Activated CD4-positive, alpha-beta T cell treated with anti-CD3 and anti-CD28 coated beads, Interleukin-2, amount 50 U/mL, for 48 hours (primary cell): ENCODE measurements at regions not wholly inside any gene's neighbourhood (a gene's known extent, or its start where the extent isn't known, plus 50 kb on each side); places are given as distances from the start of the nearest gene placed in this dataset.
"Not testable (repeated sequence)": the region's sequence is repeated elsewhere in the genome, so short reads cannot be mapped to it uniquely, and the experiment has no call there.

Experiments used
- DNase-seq, 2 experiments: peaks; one replicate each; pipeline ENCODE4 v3.0.0-alpha.2; 2020

DNA sequence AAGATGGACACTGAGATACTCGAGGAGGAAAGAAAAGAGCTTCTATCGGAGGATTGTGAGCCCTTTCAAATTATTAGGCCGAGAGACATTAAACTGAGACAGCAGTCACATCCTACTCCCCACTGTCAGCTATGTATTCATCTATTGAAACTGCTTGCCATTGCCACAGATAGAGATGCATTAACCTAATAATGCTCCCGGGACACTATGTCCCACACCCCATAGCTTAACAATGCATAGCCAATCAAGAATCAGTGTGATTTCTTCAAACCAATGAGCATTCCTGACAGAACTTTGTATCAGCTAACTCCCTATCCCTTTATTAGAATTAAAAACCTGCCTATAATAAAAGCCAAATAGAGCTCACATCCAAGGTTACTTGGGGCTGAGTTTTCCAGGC lies 118.1 kb upstream of the NEIL3 start:
- no peak for DNase-seq

DNA sequence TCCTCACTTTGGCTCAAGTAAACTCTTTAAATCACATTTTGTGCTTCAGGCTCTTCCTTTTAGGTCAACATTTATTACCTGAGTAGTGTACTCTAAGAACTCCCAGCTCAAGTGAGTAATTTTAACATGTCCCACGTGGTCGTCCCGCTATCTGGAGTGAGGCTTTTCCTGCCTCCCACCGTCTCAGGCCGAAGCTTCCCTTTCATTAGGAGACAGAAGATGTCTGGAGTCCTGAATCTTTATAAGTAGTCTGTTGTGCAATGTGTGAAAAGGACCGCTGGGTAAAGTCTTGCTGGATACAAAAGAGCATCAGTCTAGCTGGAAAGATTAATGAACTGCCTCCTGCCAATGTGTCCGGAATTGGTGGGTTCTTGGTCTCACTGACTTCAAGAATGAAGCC lies 117.7 kb upstream of the NEIL3 start:
- DNase-seq = no peak

DNA sequence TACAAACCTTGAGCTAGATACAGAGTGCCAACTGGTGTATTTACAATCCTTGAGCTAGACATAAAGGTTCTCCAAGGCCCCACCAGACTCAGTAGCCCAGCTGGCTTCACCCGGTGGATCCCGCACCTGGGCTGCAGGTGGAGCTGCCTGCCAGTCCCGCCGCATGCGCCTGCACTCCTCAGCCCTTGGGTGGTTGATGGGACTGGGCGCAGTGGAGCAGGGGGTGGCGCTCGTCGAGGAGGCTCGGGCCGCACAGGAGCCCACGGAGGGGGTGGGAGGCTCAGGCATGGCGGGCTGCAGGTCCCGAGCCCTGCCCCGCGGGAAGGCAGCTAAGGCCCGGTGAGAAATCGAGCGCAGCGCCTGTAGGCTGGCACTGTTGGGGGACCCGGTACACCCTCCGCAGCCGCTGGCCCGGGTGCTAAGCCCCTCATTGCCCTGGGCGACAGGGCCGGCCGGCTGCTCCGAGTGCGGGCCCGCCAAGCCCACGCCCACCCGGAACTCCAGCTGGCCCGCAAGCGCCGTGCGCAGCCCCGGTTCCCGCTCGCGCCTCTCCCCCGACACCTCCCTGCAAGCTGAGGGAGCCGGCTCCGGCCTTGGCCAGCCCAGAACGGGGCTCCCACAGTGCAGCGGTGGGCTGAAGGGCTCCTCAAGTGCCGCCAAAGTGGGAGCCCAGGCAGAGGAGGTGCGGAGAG lies 116.5 kb upstream of the NEIL3 start:
- not testable (repeated sequence) for DNase-seq

DNA sequence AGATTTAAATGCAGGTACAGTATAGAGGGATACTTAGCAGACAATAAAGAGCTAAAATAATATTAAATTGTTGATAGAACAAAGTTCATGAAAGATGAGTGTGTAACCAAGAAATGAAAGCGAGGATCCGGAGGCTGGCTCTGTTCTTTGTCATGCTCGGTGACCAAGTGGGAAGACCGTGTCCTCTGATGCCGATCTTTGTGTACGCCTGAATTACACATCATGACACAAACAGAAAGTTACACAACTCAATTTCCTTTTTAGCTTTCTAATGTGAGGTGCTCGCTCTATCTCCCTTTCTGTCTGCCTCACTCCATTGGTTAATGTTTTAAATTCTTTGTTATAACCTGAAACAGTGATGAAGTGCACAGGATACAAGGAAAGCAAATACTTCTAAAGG lies 114.8 kb upstream of the NEIL3 start:
- no peak for DNase-seq

DNA sequence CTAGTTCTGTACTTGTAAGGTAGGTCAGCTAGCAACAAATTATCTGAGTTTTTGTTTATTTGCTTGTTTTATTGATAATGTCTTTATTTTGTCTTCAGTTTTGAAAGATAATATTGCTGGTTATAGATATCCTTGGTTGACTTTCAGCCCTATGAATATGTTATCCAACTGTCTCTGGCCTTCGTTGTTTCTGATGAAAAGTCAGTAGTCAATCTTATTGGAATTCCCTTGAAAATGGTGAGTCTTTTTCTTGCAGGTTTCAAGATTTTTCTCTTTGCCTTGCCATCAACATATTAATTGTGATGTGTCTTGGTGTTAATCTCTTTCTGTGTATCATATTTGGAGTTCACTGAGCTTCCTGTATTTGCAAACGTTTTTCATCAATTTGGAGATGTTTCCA lies 113.1 kb upstream of the NEIL3 start:
- DNase-seq = no peak

DNA sequence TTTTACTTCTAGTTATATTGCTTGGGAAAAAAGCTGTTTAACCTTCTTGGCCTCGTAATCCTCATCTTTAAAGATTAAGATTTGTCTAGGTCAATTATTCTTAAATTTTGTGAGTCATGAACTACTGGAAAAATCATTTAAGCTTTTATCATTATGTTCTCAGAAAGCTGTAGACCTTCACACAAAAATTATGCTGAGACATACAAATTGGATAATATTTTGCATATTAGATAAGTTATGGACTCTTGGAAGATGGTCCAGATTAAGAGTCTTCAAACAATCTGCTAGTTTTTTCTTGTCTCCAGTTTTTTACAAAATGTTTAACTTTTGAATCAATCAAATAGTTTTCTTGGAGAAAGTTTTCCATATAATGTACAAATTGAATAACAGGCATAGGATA lies 108.1 kb upstream of the NEIL3 start:
- no peak for DNase-seq

DNA sequence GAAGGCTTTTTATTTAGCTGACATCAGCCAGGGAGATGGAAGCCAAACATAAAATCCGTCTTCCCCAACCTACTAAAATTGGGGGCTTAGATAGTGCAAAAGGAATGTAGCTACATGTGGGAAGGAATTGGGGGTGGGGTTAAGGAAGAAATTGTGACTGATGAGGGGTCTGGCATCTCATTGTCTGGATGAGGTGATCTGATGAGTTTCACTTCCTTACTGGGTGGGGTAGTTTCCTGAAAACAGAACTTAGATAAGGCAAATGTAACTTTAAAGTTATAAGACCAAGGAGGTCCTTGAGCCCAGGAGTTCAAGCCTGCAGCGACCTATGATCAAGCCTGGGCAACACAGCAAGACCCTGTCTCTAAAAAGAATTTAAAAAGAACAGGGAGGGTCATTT lies 105.5 kb upstream of the NEIL3 start:
- no peak for DNase-seq

DNA sequence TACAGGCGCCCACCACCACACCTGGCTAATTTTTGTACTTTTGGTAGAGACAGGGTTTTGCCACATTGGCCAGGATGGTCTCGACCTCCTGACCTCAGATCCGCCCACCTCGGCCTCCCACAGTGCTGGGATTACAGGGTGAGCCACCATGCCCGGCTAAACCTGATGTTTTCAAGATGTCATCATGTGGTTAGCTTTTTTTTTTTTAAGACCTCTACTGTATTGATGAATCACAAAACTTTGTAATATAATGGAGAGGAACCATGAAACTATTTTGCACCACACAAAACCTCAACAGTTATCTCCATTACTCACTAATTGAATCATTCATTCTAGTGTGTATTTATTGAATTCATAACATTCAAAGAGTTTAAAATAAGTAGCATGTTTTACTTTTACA lies 94.7 kb upstream of the NEIL3 start:
- DNase-seq = peak; percentile 15 to 42

DNA sequence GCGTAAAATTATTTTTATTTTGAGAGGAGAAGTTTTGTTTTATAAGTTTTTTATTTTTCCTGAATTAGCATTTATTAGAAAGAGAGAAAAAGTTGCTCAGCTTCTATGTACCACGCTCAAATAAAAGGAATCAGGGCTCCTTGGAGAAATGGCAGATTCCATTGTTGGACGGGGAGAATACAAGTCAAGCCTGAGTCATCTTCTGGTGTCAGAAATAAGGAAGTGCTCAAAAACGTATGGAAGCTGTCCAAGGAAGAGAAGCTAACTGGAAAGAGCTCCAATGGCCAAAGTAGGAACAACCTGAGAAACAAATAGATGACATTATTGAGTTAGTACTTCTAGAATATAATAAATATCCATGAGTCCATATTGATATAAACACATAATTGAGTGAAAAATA lies 89.3 kb upstream of the NEIL3 start:
- no peak for DNase-seq

DNA sequence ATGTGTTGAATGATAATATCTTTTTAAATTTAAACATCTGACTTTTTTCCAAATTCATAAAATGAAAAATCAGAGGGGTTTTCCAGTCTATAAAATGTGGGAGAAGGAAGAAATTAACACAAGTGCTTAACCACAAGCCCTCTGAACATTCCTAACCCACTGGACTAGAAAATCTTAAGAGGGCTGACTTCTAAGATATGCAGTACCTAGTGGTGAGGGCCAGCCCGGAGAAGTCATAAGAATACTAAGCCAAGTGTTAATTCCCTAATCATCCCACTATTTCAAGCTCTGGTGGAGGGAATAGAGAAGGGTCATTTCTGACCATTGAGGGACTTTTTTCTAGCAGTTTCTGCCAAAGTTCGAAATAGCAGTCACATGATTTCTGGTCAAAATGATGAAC lies 86.9 kb upstream of the NEIL3 start:
- DNase-seq = no peak

DNA sequence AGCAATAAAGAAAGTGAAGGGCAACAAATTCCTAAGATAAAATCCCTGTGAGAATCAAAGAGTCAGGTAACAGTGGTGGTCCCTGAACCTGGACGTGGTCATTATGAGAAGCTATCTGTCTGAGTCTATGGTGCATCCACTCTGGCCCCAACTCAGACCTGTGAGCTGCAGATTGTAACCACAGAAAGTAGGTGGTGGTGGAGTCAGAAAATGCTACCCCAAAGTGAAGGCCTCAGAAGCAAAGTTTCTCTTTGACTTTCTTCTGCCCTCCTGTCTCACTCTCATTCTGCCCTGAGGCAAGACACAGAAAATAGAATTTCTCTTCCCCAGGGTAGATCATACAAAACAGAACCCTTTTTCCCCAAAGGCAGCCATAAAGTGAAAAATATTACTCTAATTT lies 84.1 kb upstream of the NEIL3 start:
- DNase-seq = no peak

DNA sequence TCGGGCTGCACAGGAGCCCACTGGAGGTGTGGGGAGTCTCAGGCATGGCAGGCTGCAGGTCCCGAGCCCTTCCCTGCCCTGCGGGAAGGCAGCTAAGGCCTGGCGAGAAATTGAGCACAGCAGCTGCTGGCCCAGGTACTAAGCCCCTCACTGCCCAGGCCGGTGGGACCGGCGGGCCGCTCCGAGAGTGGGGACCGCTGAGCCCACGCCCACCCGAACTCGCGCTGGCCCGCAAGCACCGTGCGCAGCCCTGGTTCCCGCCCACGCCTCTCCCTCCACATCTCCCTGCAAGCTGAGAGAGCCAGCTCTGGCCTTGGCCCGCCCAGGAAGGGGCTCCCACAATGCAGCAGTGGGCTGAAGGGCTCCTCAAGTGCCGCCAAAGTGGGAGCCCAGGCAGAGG lies 82.0 kb upstream of the NEIL3 start:
- DNase-seq = no peak

DNA sequence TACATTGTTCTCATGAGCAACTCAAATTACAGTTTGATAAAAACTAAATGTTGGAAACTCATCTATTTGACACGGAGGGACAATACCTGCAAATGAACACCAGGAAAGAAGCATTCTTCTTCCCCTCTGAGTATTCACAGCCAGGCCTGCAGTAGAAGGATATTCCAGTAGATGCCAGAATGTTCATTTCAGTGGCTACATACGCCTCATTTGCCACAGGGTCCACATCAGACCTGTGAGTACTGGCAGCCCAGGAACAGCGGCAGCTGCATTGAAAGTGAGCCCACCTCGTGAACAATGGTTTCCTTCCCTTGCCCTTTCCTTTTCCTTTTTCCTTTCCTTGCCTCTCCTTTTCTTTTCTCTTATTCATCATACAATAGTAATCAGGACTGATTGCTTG lies 81.1 kb upstream of the NEIL3 start:
- no peak for DNase-seq

DNA sequence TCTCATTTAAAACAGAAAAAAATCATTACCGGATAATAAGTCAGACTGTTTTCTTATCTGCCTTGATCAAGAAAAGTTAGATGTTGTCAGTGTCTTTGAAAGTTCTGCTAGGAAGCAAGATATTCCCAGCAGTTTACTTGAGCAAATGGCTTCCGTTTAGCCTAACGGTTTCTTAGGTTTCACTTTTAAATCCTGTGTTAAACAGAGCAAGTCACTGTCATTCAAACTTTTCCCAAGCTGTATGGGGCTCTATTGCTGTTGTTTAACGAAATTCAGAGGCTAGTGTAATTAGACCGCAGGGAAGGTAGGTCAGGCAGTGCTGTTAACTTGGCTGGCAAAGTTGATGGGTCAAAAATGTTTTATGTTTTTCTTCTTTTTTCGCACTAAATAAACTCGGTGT lies 80.3 kb upstream of the NEIL3 start:
- no peak for DNase-seq

DNA sequence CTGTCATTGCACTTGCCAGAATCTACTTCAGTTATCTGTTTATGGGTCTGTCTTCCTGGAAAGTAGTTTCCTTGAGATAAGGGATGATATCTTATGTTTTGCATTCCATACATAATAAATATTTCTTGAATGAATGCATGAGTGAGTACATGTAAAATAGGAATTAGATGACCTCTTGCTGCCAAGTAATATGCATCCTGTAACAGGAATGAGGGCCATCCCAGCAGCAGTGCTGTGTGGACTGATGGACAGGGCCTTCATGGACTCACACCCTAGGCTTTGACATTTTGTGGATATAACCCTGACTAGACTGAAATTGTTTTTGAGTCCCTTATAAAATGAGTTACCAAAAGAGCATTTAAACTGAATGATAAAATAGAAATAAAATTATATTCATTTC lies 77.2 kb upstream of the NEIL3 start:
- no peak for DNase-seq

DNA sequence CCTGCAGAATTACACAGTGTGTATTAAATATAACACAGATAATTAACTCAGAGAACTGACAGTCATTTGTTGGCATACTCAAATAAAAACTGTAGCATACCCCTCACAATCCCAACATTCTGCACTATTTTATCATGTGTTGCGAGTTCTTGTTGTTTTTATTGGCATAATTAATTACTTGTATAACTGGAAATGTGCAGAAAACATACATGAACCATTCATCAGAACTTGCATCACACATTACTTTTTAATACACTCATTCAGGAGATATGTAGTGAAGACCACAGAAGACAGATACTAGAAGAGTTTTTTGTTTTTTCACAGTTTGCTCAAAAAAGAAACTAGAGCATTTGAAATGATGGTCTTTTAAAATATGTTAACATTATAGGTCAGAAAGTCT lies 74.6 kb upstream of the NEIL3 start:
- no peak for DNase-seq

DNA sequence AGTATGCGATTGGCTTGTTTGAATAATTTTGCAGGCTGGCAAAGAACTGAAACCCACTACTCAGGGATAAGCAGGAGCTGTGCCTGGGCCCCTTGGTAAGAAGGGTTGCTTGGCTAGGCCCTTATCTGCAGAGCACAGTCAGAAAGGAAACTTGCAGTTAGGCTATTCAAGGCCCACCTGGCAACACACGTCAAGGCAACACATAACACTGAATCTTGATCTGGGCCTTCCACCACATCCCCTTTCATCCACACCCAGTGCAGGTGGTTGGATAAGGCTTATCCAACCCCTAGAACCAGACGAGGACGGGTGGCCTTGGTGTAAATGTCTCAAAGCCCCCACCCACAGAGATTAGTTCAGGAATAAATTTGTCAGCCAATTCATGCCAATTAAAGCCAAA lies 72.8 kb upstream of the NEIL3 start:
- DNase-seq = no peak

DNA sequence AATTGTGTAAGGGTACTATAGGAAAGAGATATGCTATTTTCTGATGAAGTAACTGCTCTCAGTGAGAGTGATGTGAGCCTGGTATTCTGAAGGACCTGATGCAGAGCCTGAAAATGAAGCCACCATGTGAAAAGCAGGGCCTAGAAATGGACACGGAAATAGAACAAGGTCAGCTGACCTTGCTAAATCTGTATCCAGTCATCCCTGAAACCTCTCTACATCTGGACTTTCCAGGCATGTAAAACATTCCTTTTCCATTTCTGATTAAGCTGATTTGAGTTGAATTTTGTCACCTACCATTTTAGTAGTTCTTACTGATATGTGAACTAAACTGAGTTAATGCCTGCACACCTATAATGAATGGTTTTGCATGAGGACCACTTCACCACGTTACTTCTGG lies 72.4 kb upstream of the NEIL3 start:
- no peak for DNase-seq

DNA sequence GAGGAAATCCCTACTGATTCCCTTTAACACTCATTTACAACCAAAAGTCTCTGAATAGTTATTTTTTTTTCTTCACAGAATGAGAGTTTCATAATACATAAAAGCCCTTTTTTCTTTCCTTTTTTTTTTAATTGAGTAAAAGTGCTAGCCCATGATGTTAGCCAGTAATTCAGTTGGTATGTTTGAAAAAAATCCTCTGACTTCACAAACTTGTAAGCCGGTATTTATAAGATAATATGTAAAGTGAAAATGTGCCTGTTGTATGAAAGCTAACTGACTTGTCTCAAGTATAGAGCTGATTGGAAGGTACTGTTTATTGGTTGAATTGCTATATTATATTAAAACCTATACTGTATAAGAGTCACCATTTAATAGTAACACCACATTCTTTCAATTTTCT lies 70.2 kb upstream of the NEIL3 start:
- no peak for DNase-seq

DNA sequence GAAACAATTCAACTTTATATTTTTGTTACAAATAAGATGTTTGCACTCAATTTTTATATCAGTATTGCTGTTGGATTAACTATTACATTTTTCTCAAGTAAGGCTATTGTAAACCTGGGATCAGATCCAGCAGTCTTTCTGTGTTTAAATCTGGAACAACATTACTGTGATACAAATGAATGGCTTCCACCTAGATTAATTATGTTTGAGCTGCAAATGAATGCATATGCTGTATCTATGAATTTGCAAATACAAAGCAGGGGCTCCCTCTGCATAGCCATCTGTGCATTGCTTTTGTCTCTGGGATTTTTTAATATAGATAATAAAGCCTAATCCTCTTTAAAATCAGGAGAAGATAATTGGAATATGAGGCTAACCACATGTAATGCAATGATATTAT lies 69.8 kb upstream of the NEIL3 start:
- no peak for DNase-seq

DNA sequence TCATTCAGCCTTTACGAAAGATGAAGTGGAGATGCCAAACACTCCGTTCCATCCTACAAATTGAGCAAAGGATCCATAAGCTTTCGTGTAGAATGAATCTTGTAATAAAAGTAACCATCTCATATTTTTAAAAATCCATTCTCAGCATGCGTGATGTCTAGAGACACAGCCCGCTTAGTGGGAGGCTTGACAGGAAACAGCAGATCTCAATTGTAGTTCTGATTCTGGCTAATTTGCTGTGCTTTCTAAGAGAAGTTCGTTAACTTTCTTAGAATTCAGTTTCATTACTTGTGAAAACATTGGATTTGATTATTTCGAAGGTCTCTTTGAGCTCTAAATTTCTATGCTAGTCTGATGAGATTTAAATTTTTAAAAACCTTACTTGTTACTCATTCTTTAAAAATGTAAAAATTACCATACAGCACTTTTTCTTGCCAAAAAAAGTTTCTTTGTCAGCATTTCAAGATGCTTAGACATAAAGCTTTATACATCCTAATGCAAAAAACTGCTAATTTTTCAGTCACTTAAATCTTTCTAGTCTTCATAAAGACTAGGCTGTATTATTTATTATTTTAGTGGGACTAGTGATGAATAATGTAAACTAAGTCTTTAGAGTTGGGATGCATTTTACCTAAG lies 66.9 kb upstream of the NEIL3 start:
- no peak for DNase-seq

DNA sequence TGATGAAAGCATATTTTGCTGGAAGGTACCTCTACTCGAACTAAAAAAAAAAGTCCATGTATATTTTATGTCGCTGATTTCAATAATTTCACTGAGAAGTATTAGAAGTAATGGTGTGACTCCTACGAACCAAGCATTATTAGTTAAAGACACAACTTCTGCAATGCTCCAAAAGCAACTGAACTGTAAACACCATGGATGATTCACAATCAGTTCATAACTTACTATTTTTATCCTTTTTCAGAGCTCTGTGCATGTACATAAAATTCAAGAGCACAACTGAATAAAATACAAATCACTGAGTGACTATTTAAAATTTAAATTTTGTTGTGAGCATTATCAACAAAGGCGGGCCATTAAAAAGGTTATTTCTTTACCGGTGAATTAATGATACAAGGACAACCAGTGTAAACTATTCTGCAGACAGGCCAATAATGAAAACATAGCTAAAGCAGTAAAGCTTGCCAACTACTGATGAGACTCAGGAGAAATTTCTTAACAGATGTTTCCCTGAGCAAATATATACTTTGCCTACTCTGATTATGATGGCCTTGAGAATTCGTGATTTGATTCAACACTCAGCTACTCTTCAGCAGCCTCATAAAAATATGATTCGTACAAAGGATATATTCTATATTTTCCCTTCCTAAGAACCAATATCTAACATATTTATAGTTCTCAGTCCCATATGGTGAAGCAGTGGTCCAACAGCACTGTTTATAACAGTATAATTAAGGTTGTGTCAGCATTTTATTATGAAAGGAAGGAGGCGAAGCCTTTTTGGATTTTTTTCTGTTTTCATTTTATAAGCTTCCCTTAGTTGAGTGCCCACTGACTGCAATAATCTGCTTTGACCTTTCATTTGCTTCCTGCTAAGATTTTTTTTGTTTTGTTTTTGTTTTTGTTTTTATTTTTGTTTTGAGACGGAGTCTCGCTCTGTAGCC lies 62.8 kb upstream of the NEIL3 start:
- DNase-seq = no peak

DNA sequence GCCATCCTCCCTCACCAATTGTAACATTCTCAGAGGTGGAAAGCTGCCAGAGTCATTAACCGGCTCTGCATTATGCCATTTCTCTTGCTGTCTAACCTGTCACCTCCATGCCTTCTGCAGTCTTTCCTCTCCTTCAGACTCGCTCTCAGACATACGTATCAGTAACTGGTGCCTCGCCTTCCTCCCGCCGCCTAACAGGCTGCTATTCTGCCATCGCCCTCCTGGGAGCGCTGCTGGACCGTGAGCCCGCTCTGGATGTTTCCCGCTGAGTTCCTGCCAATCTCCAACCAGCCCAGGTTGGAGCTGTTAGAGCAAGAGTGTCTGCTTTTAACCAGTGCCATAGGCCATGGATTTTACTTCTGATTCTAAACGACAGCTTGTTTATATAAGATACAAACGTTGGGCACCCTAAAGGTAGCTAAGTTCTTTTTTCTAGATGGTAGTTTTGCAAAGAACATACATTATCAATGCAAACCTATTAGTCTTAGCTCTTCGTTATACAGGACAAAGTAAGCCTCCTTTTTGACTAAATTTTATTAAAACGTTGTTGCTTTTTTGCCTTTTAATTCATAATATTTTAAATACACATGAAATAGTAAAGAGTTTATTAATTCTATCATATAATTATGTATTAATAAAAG lies 59.5 kb upstream of the NEIL3 start:
- DNase-seq = peak; percentile 72 to 77

DNA sequence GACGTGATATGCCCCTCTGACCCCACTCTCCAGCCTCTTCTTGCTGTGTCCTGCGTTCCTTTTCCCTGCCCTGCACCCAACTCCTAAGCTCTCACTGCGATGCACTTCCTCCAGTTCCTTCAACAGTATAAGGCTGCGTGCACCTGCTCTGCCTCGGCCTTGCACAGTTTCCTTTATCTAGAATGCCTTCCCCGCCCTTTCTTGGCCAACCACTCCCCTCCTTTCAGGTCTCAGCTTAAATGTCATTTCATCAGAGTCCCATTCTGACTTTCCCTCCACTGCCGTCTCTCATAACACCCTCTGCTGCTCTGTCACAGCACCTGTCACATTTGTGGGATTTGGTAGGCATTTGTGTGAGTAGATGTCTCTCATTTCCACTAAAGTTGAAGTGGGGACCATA lies 58.4 kb upstream of the NEIL3 start:
- peak; percentile 1 to 9 for DNase-seq
